GM12864 (cell line): ENCODE measurements at regions not wholly inside any gene's neighbourhood (a gene's known extent, or its start where the extent isn't known, plus 50 kb on each side); places are given as distances from the start of the nearest gene placed in this dataset.

ENCODE experiments used
- DNase-seq: peaks from one replicate; pipeline ENCODE4 v3.0.0-alpha.2; 2011; ENCODE audit warnings: low read depth
- H3K4me3 ChIP-seq: 2 replicates; pipeline ENCODE4 v1.5.1; 2011; ENCODE audit warnings: mild to moderate bottlenecking, low read depth, low read length, control low read depth
- CTCF ChIP-seq: IDR thresholded peaks from 2 replicates; pipeline ENCODE4 v1.5.1; 2011; ENCODE audit warnings: low read depth, mild to moderate bottlenecking, moderate library complexity, low read length, control low read depth, inconsistent platforms; ENCODE audit errors: missing control alignments

GRCh38 chr11:32531528-32531927, 52.1 kb upstream of the EIF3M start:
- H3K4me3 ChIP-seq: no peak overlapping the region
- no peak for TF ChIP-seq CTCF
- DNase-seq: no peak

GRCh38 chr11:32529994-32530588, 53.5 kb upstream of the EIF3M start:
- DNase-seq: peak; percentile 10
- H3K4me3 ChIP-seq: no peak overlapping the region
- no peak for TF ChIP-seq CTCF

- no peak for DNase-seq
- TF ChIP-seq CTCF: no peak
- H3K4me3 ChIP-seq: no peak overlapping the region
Measured at GRCh38 chr11:32527261-32528175, 56.1 kb upstream of the EIF3M start.

- DNase-seq: no peak
- TF ChIP-seq CTCF: no peak
- H3K4me3 ChIP-seq: no peak overlapping the region
Measured at GRCh38 chr11:32526760-32527159, 56.9 kb upstream of the EIF3M start.

GRCh38 chr11:32511926-32512325, 71.7 kb upstream of the EIF3M start:
- no peak for TF ChIP-seq CTCF

GRCh38 chr11:32510039-32510438, 73.6 kb upstream of the EIF3M start:
- no peak for TF ChIP-seq CTCF
- no peak overlapping the region for H3K4me3 ChIP-seq
- no peak for DNase-seq

More at GRCh38 chr11:32511926-32512325, 71.7 kb upstream of the EIF3M start:
- DNase-seq: no peak
- no peak overlapping the region for H3K4me3 ChIP-seq
